ENCODE measurements at regions not wholly inside any gene's neighbourhood (a gene's known extent, or its start where the extent isn't known, plus 50 kb on each side); places are given as distances from the start of the nearest gene placed in this dataset.
"Not testable (repeated sequence)": the region's sequence is repeated elsewhere in the genome, so short reads cannot be mapped to it uniquely, and the experiment has no call there.

GRCh38 chr3:178345944-178346343 lies 190.3 kb upstream of the KCNMB2 start:
- Histone ChIP-seq H3K4me3 (no peak overlapping the region), H3K9me3 (replicated peaks in 1 of 3) (no peaks in the 10 kb centered on the region), H3K27ac (no peak overlapping the region), H3K27me3 (no peaks in the 10 kb centered on the region), H3K36me3 (replicated peaks in 1 of 2) (no peaks in the 10 kb centered on the region), H3K4me1 (replicated peaks in 1 of 2) (peaks cover 3 to 6% of the 10 kb centered on the region in 2 donors)
- DNase-seq, result no peak
- TF ChIP-seq CTCF (IDR thresholded peaks at IDR 0.05) (no peak), POLR2A (IDR thresholded peaks at IDR 0.05) (no peak)
- intact Hi-C loops (cut with DNase I), result no loop called here
- 88 to 96% (median 93%) methylated on average over 4 of the region's 4 CpGs for WGBS, 4 donors

- H3K36me3 ChIP-seq (replicated peaks in 1 of 2); H3K9me3 ChIP-seq (replicated peaks in 1 of 3); H3K27me3 ChIP-seq; DNase-seq; H3K4me3 ChIP-seq; H3K27ac ChIP-seq; intact Hi-C loops (cut with DNase I): not testable (repeated sequence)
- WGBS, 4 donors, result 94 to 99% (median 97%) methylated on average over 8 to 11 of the region's 11 CpGs
- H3K4me1 ChIP-seq (replicated peaks in 1 of 2), result peaks cover 0 to 21% of the 10 kb centered on the region in 2 donors
Observed at GRCh38 chr3:178348561-178349217, 187.5 kb upstream of the KCNMB2 start.

- peaks cover 0 to 21% of the 10 kb centered on the region in 2 donors for H3K4me1 ChIP-seq (replicated peaks in 1 of 2)
- DNase-seq; intact Hi-C loops (cut with DNase I); H3K27me3 ChIP-seq; H3K27ac ChIP-seq; H3K36me3 ChIP-seq (replicated peaks in 1 of 2); H3K9me3 ChIP-seq (replicated peaks in 1 of 3); H3K4me3 ChIP-seq: not testable (repeated sequence)
- 84 to 94% (median 94%) methylated on average over 4 of the region's 4 CpGs for WGBS, 4 donors
Observed at GRCh38 chr3:178349218-178349596, 187.0 kb upstream of the KCNMB2 start.

- WGBS, 4 donors, result 65 to 80% (median 71%) methylated on average over 3 of the region's 3 CpGs
Observed at GRCh38 chr3:178350763-178351162, 185.5 kb upstream of the KCNMB2 start.

GRCh38 chr3:178352326-178353005 lies 183.8 kb upstream of the KCNMB2 start:
- H3K4me1 ChIP-seq (replicated peaks in 1 of 2), result peaks cover 0 to 21% of the 10 kb centered on the region in 2 donors
- no peaks in the 10 kb centered on the region for H3K36me3 ChIP-seq (replicated peaks in 1 of 2)
- TF ChIP-seq CTCF (IDR thresholded peaks at IDR 0.05) (no peak), POLR2A (IDR thresholded peaks at IDR 0.05) (no peak)
- no peak overlapping the region for H3K4me3 ChIP-seq
- WGBS, 4 donors, result 31 to 58% (median 42%) methylated on average over 3 of the region's 3 CpGs
- H3K9me3 ChIP-seq (replicated peaks in 1 of 3), result peaks cover 0 to 6% (median 0%) of the 10 kb centered on the region in 3 donors
- intact Hi-C loops (cut with DNase I), result no loop called here
- H3K27ac ChIP-seq, result no peak overlapping the region
- no peaks in the 10 kb centered on the region for H3K27me3 ChIP-seq
- DNase-seq, result no peak

More at GRCh38 chr3:178350763-178351162, 185.5 kb upstream of the KCNMB2 start:
- H3K4me3 ChIP-seq, result no peak overlapping the region
- peaks cover 0 to 21% of the 10 kb centered on the region in 2 donors for H3K4me1 ChIP-seq (replicated peaks in 1 of 2)
- no peak for TF ChIP-seq POLR2A (IDR thresholded peaks at IDR 0.05)
- no peaks in the 10 kb centered on the region for H3K36me3 ChIP-seq (replicated peaks in 1 of 2)
- DNase-seq, result no peak
- no peaks in the 10 kb centered on the region for H3K27me3 ChIP-seq
- H3K27ac ChIP-seq, result no peak overlapping the region
- intact Hi-C loops (cut with DNase I), result no loop called here
- H3K9me3 ChIP-seq (replicated peaks in 1 of 3), result no peaks in the 10 kb centered on the region

Data from adrenal gland (tissue), 9 donors.